ENCODE measurements at regions not wholly inside any gene's neighbourhood (a gene's known extent, or its start where the extent isn't known, plus 50 kb on each side); places are given as distances from the start of the nearest gene placed in this dataset.

DNA sequence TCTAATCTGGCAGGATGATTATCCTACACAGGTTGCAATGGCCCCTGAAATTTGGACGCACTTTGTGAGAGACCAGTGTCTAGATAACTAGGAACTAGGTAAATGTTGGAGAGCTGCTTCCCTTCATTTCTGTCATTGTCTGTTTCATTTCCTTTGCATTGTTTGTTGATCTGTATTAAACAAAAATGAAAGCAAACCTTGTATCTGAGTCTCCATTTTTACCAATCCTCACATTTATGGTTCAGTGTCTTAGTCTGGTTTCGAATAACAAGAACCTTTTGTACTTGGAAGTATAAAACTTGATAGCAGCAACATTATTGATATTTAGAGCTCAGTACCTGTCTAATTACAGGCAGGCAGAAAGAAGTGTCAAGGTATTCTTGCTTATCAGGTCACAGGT, 105.5 kb downstream of the MRPS30 start:
- TF ChIP-seq EZH2 (IDR thresholded peaks at IDR 0.05; ENCODE audit: low read depth), result no peak
- TF ChIP-seq, protein P1, sequence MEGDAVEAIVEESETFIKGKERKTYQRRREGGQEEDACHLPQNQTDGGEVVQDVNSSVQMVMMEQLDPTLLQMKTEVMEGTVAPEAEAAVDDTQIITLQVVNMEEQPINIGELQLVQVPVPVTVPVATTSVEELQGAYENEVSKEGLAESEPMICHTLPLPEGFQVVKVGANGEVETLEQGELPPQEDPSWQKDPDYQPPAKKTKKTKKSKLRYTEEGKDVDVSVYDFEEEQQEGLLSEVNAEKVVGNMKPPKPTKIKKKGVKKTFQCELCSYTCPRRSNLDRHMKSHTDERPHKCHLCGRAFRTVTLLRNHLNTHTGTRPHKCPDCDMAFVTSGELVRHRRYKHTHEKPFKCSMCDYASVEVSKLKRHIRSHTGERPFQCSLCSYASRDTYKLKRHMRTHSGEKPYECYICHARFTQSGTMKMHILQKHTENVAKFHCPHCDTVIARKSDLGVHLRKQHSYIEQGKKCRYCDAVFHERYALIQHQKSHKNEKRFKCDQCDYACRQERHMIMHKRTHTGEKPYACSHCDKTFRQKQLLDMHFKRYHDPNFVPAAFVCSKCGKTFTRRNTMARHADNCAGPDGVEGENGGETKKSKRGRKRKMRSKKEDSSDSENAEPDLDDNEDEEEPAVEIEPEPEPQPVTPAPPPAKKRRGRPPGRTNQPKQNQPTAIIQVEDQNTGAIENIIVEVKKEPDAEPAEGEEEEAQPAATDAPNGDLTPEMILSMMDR (conservative IDR thresholded peaks at IDR 0.05), result no peak
